ENCODE measurements at regions not wholly inside any gene's neighbourhood (a gene's known extent, or its start where the extent isn't known, plus 50 kb on each side); places are given as distances from the start of the nearest gene placed in this dataset.

DNA sequence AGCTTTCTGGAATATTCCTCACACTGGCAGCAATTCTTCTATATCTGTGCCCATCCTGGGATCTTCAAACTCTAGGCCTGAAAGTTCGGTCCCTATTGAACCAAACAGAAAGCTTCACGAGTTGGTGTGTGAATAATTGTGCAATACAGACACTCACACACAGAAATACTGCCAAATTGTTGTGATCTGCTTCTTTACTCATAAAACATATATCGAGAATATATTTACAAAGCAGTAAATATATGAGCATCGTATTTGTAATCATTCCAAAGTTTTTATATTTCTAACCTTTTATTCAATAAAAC lies 56.6 kb upstream of the BEX4 start:
- DNase-seq = no peak

DNA sequence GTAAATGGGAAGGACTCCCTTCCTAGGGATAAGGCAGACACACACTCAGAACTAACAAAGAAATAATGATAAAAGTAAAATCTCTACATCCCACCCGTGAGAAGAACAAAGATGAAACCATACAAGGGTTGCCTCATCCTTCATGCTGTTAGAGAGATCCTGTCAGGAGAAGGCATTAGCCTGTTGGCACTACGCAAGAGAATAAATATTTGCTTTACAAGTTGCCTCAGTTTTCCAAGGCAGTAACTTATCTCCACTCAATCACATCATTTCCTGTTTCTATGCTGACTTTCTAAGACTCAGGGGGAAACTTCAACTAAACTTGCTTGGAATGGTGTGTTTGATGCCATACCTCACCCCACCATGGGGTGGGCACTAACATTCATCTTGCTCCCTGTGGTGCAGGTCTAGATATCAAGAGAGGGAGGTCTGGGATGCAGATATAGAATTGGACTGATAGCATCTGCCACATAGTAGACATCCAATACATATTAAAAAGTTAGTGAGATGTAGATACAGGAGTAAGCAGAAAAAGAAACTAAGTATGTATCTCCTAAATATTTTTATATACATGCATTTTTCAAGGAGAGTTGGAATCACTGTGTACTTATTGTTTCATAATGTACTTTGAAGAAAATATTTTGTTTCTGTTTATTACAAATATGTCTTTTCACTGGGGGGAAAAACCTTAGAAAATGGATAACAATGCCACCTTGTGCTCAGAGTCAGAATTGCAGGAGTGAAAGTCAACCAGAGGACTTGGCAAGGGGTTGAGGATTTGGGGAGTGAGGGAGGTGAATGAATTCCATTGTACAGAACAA lies 57.2 kb upstream of the BEX4 start:
- peak; percentile 31 for DNase-seq

DNA sequence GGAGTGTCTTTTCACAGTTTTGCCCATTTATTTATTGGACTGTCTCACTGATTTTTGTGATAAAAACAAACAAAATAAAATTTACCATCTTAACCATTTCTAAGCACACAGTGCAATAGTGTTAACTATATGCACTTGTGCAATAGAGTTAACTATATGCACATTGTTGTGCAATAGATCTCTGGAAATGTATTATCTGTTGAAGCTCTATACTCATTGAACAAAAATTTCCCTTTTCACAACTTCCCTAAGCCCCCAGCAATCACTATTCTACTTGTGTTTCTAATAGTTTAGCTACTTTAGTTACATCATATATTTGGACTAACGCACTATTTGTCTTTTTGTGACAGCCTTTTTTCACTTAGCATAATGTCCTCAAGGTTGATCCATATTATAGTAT lies 59.7 kb upstream of the BEX4 start:
- DNase-seq = peak; percentile 30

DNA sequence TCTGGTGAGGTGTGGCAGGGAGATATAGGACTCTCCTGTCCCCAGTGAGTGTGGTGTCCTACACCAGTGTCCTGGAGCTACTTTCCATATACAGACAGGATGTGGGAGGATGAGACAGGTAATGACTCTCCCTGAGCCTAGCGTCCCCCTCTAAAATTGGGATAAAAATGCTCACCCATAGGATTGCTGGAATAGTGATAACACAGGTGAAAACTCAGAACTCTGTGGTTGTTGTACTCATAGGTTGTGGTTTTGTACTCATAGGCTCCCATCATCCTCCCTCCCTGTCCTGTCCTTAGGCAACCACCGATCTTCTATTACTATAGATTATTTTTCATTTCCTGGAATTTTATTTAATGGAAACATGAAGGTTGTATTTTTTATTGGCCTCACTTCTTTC lies 60.7 kb upstream of the NXF3 start:
- no peak for DNase-seq

DNA sequence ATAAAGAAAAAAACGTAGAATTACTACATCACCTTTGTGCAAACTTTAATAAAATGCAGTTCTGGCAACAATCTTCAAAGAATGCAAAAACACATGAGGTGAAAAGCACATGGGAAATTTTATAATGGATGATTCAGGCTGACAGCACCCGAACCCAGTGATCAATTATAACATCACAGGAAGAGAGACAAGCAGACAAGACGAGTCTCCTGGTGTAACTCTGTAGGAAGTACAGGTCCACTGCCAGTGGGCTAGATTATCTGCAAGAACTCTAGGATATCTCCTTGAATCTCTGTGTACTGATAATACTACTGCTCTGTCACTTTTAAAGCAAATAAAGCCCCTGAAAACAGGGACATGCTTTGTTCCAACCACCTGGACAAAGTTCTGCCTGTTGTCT lies 58.9 kb upstream of the NXF3 start:
- peak; percentile 2 for DNase-seq

DNA sequence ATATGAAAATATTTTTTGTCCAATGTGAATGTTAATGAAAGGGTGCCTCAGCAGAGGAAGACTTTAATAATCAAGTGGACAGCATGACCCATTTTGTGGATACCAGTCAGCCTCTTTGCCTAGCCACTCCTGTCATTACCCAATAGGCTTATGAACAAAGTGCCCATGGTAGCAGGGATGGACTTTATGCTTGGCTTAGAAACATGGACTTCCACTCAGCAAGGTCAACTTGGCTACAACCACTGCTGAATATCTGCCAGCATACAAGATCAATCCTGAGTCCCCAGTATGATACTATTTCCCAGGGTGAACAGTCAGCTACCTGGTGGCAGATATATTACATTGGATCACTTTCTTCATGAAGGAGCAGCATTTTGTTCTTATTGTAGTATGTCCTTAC lies 56.7 kb upstream of the NXF3 start:
- DNase-seq = no peak

DNA sequence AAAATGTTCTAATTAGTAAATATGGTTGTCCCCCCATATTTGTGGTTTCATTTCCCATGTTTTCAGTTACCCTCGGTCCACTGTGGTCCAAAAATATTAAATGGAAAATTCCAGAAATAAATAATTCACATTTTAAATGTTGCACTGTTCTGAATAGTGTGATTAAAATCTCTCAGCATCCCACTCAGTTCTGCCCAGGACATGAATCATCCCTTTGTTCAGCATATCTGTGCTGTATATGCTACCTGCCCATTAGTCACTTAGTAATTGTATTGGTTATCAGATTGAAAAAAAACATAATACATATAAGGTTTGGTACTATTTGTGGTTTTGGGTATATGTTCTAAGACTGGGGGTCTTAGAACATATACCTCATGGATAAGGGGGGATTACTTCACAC lies 55.1 kb upstream of the NXF3 start:
- no peak for DNase-seq

All from fibroblast of upper back skin (primary cell).